Activated T-helper 1 cell treated with anti-CD3 and anti-CD28 coated beads, Interleukin-12 subunit alpha, Interleukin-12 subunit beta, Interleukin-2, Interleukin-4 antibody, amounts not matched to agents 30 ng/mL and 10 ng/mL and 1 ng/mL, durations not matched to agents 14 hours and 24 hours and 36 hours (primary cell): ENCODE measurements at regions not wholly inside any gene's neighbourhood (a gene's known extent, or its start where the extent isn't known, plus 50 kb on each side); places are given as distances from the start of the nearest gene placed in this dataset.
"Not testable (repeated sequence)": the region's sequence is repeated elsewhere in the genome, so short reads cannot be mapped to it uniquely, and the experiment has no call there.

Source experiments
- DNase-seq: peaks from one replicate; pipeline ENCODE4 v3.0.0; 2021; ENCODE audit warnings: low spot score
- H3K27ac Mint-ChIP-seq: one replicate; pipeline ENCODE4 v1.8.0; 2021; ENCODE audit warnings: mild to moderate bottlenecking, mixed read lengths
- H3K27me3 Mint-ChIP-seq: one replicate; pipeline ENCODE4 v1.8.0; 2022; ENCODE audit warnings: mild to moderate bottlenecking, moderate library complexity, mixed read lengths; ENCODE audit not compliant: insufficient read depth
- H3K36me3 Mint-ChIP-seq: one replicate; pipeline ENCODE4 v1.8.0; 2021; ENCODE audit warnings: low read depth, mixed read lengths
- H3K4me1 Mint-ChIP-seq: one replicate; pipeline ENCODE4 v1.8.0; 2021; ENCODE audit warnings: low read depth, mixed read lengths
- H3K4me3 Mint-ChIP-seq: one replicate; pipeline ENCODE4 v1.8.0; 2021; ENCODE audit warnings: mild to moderate bottlenecking, moderate library complexity, mixed read lengths
- H3K9me3 Mint-ChIP-seq: one replicate; pipeline ENCODE4 v1.8.0; 2021; ENCODE audit warnings: mixed read lengths
- intact Hi-C: fragments of 100-400 bp; cut with micrococcal nuclease; formaldehyde crosslinking; loops from one replicate; pipeline ENCODE4 v1.15.1; 2024

DNA sequence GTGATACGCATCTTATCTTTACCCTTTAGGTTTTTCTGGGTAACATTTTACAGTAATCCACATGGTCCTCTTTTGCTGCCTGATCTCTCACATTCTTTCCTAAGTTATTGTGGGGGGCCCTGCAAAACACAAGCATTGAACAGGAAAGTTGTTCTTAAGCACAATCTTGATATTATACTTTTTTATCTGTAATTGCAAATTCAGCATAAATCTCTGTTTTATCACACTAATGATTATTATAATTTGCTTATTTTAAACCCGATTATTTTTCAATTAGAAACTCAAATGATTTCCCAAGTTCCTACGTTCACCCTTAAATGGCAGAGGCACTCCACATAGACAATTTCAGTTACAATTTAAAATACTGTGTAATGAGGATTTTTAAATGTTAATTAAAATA, 386.0 kb upstream of the GYPC start:
- no peak for DNase-seq
- intact Hi-C loops = no loop called here

DNA sequence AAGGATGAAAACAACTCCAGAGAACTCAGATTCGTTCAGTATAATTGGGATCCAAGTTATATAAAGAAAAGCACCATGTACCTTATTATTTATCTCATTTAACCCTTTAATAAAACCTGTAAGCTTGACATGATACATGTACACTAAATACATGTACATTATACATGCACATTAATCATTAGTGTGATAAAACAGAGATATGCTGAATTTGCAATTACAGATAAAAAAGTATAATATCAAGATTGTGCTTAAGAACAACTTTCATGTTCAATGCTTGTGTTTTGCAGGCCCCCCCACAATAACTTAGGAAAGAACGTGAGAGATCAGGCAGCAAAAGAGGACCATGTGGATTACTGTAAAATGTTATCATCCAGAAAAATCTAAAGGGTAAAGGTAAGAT, 385.4 kb upstream of the GYPC start:
- H3K27me3 Mint-ChIP-seq = peaks cover 5% of the 10 kb centered on the region

More for the DNA sequence above, 386.0 kb upstream of the GYPC start:
- no peak overlapping the region for H3K4me3 Mint-ChIP-seq
- no peak overlapping the region for H3K27ac Mint-ChIP-seq
- H3K9me3 Mint-ChIP-seq = no peaks in the 10 kb centered on the region
- H3K36me3 Mint-ChIP-seq = no peaks in the 10 kb centered on the region
- H3K4me1 Mint-ChIP-seq = no peaks in the 10 kb centered on the region
- peaks cover 5% of the 10 kb centered on the region for H3K27me3 Mint-ChIP-seq

DNA sequence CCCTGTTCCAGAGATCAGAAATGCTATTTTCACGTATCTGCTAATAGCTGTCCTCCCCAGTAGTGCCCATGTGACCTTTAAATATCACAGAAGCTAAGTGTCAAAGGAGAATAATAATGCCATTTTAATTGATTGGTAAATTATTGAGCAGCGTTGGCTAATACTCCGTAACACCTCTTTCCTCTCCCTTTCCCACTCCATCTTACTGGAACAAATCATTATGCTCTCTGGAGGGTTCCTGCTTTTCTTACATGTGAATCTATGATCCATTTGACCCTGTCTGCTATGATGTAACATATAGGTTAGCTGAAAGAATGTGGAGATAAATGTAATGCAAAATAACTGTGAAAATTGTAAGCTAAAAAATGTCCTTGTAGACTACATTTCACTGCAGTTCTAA, 383.6 kb upstream of the GYPC start:
- no peak for DNase-seq
- intact Hi-C loops = no loop called here
- Mint-ChIP-seq H3K27me3 (peaks cover 2% of the 10 kb centered on the region), H3K36me3 (no peaks in the 10 kb centered on the region), H3K4me3 (no peak overlapping the region), H3K27ac (no peak overlapping the region), H3K4me1 (no peaks in the 10 kb centered on the region), H3K9me3 (no peaks in the 10 kb centered on the region)

More for the DNA sequence above, 385.4 kb upstream of the GYPC start:
- H3K9me3 Mint-ChIP-seq = no peaks in the 10 kb centered on the region
- H3K4me1 Mint-ChIP-seq = no peaks in the 10 kb centered on the region
- intact Hi-C loops = no loop called here
- H3K4me3 Mint-ChIP-seq = no peak overlapping the region
- no peak for DNase-seq
- H3K27ac Mint-ChIP-seq = no peak overlapping the region
- no peaks in the 10 kb centered on the region for H3K36me3 Mint-ChIP-seq

DNA sequence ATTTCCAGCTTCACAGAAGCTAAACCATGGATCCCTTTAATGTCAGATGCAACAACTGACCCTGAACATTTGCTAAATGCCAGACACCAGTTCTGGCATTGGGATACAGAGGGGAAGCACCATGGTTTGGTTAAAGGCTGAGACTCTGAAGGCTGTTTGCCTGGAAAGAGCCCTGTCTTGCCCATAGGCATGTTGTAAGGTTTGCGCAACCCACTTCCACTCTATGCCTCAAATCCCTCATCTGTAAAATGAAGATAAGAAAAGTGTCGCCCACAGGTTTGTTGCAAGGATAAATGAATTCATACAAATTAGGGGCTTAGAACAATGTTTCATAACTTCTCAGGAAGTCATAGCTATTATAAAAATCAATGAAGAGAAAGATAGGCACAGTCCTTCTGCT, 380.9 kb upstream of the GYPC start:
- no peaks in the 10 kb centered on the region for H3K36me3 Mint-ChIP-seq
- no peaks in the 10 kb centered on the region for H3K27me3 Mint-ChIP-seq
- H3K9me3 Mint-ChIP-seq = no peaks in the 10 kb centered on the region
- no peaks in the 10 kb centered on the region for H3K4me1 Mint-ChIP-seq
- no peak overlapping the region for H3K4me3 Mint-ChIP-seq
- intact Hi-C loops = no loop called here
- no peak for DNase-seq
- no peak overlapping the region for H3K27ac Mint-ChIP-seq

DNA sequence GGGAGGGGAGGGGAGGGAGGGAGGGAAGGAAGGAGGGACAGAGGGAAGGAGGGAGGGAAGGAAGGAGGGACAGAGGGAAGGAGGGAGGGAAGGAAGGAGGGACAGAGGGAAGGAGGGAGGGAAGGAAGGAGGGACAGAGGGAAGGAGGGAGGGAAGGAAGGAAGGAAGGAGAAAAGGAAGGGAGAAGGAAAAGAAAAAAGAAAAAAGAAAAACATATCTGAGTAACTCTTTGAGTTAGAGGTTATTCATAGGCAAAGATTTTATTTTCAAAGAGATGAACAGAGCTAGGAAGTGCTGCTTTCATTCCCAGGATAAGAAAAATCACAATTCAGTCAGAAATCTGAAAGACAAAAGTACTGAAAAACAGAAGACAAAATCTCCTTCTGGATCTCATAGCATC, 379.7 kb upstream of the GYPC start:
- H3K9me3 Mint-ChIP-seq, H3K4me1 Mint-ChIP-seq, intact Hi-C loops, H3K27ac Mint-ChIP-seq, H3K4me3 Mint-ChIP-seq, H3K27me3 Mint-ChIP-seq, DNase-seq, H3K36me3 Mint-ChIP-seq: not testable (repeated sequence)

DNA sequence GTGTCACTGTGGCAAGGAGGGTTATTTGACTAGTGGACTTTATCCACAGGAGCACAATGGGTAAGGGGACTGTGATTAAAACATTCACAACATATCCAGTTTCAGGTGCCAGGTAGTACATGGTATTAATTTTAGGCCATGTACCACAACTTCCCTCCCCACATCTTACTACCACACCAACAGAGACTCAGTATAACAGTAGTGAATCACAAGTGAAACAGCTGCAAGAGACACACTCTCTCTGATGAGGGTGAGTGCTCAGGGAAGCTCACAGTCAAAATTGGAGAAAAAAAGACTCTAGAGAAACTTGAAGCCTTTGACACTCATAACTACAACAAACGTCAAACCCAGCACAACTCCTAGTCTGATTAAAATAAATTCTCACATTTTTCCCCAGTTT, 367.6 kb upstream of the GYPC start:
- H3K4me1 Mint-ChIP-seq = no peaks in the 10 kb centered on the region
- DNase-seq = no peak
- intact Hi-C loops = no loop called here
- H3K4me3 Mint-ChIP-seq = no peak overlapping the region
- no peaks in the 10 kb centered on the region for H3K9me3 Mint-ChIP-seq
- no peaks in the 10 kb centered on the region for H3K36me3 Mint-ChIP-seq
- no peak overlapping the region for H3K27ac Mint-ChIP-seq
- no peaks in the 10 kb centered on the region for H3K27me3 Mint-ChIP-seq

DNA sequence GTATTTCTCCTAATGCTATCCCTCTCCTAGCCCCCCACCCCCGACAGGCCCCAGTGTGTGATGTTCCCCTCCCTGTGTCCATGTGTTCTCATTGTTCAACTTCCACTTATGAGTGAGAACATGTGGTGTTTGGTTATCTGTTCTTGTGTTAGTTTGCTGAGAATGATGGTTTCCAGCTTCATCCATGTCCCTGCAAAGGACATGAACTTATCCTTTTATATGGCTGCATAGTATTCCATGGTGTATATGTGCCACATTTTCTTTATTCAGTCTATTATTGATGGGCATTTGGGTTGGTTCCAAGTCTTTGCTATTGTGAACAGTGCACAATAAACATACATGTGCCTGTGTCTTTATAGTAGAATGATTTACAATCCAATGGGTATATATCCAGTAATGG, 362.0 kb upstream of the GYPC start:
- H3K4me3 Mint-ChIP-seq, DNase-seq, H3K27me3 Mint-ChIP-seq, H3K4me1 Mint-ChIP-seq, H3K27ac Mint-ChIP-seq, H3K9me3 Mint-ChIP-seq, H3K36me3 Mint-ChIP-seq, intact Hi-C loops: not testable (repeated sequence)

DNA sequence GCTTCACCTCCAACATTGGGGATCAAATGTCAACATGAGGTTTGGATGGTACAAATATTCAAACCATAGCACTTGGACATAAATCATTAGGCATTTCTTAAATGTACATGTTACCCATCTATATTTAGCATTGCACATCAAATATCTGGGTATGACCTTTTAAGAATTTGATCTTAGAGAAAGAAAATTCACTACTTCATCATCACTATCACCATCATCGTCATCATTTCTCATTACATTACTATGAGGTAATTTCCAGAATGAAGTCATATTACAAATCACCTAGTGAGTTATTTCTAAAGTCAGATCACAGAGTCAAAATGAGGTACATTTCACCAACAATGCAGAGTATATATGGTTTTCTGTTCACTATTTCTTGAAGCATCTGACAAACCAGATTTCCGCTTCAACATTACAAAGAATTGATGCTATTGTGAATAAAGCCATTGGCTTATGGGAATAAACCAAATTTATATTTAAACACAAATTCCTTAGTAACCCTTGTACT, 356.4 kb upstream of the GYPC start:
- Mint-ChIP-seq H3K27ac (no peak overlapping the region), H3K4me3 (no peak overlapping the region)
- intact Hi-C loops = no loop called here

DNA sequence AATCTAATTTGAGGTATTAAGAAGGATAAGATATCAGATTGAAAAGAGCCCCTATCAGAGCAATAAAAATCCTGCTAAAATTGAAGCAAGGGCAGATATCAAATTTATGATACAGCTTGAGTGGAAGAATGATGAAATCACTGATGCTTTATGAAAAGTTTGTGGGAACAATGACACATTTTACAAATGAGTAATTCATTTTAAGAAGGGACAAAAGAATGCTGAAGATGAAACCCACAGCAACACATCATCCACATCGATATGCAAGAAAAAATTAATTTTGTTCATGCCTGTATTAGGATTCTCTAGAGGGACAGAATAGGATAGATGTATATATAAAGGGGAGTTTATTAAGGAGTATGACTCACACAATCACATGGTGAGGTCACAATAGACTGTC, 355.6 kb upstream of the GYPC start:
- H3K27me3 Mint-ChIP-seq = no peaks in the 10 kb centered on the region
- DNase-seq = no peak
- intact Hi-C loops = no loop called here
- H3K27ac Mint-ChIP-seq = no peak overlapping the region
- H3K4me1 Mint-ChIP-seq = no peaks in the 10 kb centered on the region
- no peak overlapping the region for H3K4me3 Mint-ChIP-seq
- H3K9me3 Mint-ChIP-seq = no peaks in the 10 kb centered on the region
- no peaks in the 10 kb centered on the region for H3K36me3 Mint-ChIP-seq

More for the DNA sequence above, 356.4 kb upstream of the GYPC start:
- Mint-ChIP-seq H3K36me3 (no peaks in the 10 kb centered on the region), H3K27me3 (no peaks in the 10 kb centered on the region), H3K4me1 (no peaks in the 10 kb centered on the region), H3K9me3 (no peaks in the 10 kb centered on the region)
- no peak for DNase-seq

DNA sequence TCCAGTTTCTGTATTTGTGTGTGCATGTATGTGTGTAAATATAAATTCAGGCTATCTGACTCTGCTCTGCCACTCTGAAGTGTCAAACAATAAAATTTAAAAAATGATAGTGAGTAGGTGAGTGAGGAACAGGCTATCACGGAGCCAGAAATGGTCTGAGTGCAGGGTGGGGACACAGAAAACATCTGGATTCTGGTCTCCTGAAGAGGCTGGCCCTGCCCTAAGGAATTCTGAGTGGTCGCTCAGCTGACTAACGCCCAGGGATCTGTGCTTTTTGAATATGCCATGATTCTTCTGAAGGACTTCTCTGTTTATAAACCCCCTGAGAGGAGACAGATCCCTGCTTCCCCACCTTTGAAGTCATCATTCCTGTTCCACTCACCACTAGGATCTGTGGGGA, 353.9 kb upstream of the GYPC start:
- Mint-ChIP-seq H3K4me3 (no peak overlapping the region), H3K9me3 (no peaks in the 10 kb centered on the region), H3K4me1 (no peaks in the 10 kb centered on the region), H3K27ac (no peak overlapping the region), H3K27me3 (no peaks in the 10 kb centered on the region), H3K36me3 (no peaks in the 10 kb centered on the region)
- no peak for DNase-seq
- intact Hi-C loops = no loop called here

DNA sequence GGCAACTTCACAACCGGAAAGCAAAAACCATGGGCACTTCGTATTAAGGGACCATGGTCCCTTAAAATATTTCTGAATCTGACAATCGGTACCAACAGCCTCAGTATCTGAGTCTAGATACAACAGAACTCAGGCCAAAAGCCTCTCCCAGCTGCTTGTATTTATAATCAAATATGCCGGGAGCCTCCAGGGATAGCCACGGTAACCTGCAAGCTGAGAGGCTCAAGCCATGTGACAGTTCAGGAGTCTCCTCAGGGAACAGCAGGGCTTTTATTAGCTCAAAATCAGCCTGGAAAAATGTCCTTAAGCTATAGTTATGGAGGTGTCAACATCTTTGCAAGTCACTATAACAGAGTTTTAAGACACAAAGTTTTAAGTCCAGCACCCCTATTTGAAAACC, 352.8 kb upstream of the GYPC start:
- no peaks in the 10 kb centered on the region for H3K27me3 Mint-ChIP-seq
- no peaks in the 10 kb centered on the region for H3K9me3 Mint-ChIP-seq
- no peaks in the 10 kb centered on the region for H3K36me3 Mint-ChIP-seq
- intact Hi-C loops = no loop called here
- DNase-seq = no peak
- no peak overlapping the region for H3K27ac Mint-ChIP-seq
- H3K4me3 Mint-ChIP-seq = no peak overlapping the region
- no peaks in the 10 kb centered on the region for H3K4me1 Mint-ChIP-seq

DNA sequence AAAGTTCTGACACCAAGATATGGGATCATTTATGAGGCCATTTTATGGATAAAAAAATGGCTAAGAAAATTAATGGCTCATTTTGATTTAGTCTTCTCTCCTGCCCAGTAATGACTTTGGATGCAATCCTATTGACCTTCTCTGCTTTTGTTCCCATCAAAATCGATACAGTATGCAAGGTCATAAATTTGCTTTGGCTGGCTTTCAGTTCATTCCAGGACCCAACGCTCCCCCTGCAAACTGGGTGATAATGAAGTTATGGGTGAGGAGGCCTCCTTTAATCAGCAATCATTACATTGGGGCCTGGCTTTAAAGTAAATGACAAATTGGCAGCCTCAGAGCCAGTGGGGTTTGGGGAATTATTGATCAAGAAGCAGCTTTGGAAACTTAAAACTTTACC, 351.8 kb upstream of the GYPC start:
- H3K9me3 Mint-ChIP-seq = no peaks in the 10 kb centered on the region
- H3K27me3 Mint-ChIP-seq = no peaks in the 10 kb centered on the region
- no peak overlapping the region for H3K4me3 Mint-ChIP-seq
- no peak for DNase-seq
- H3K27ac Mint-ChIP-seq = no peak overlapping the region
- intact Hi-C loops = no loop called here
- H3K4me1 Mint-ChIP-seq = no peaks in the 10 kb centered on the region
- H3K36me3 Mint-ChIP-seq = no peaks in the 10 kb centered on the region

DNA sequence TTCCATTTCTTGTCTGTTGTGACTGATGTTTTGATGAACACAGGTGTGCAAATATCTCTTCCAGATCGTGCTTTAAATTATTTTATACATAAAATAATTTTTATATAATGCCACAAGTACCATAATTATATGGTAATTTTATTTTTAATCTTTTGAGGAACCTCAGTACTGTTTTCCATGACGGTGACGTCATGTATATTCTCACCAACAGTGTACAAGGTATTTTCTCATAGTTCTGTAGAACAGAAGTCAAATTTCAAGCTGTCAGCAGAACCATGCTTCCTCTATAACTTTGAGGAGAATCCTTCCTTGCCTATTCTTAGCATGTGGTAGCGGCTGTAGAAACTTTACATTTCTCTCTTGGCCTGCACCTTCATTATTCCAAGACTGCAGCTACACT, 349.4 kb upstream of the GYPC start:
- Mint-ChIP-seq H3K27me3 (no peaks in the 10 kb centered on the region), H3K36me3 (no peaks in the 10 kb centered on the region), H3K27ac (no peak overlapping the region), H3K9me3 (no peaks in the 10 kb centered on the region), H3K4me3 (no peak overlapping the region), H3K4me1 (no peaks in the 10 kb centered on the region)
- intact Hi-C loops = no loop called here
- DNase-seq = no peak

DNA sequence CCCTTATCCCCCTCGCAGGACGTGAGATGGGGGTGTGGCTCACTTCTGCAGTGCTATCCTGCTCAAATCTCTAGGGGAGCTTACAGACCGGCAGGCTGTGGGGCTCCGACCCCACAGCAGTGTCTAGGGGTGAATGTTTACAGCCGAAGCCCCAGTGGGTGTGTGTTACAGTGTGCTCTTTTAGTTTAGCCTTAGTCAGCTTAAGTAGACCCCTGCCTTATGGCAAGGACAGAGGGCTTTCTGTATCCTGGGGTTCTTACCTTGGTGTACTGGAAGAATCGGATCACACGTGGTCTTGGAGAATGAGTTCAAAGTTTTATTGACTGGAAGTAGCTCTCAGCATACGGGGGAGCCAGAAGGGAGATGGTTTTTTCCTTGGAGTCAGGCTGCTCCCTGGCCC, 348.2 kb upstream of the GYPC start:
- DNase-seq = no peak
- intact Hi-C loops = no loop called here
- no peaks in the 10 kb centered on the region for H3K27me3 Mint-ChIP-seq
- H3K27ac Mint-ChIP-seq = no peak overlapping the region
- no peak overlapping the region for H3K4me3 Mint-ChIP-seq
- H3K36me3 Mint-ChIP-seq = no peaks in the 10 kb centered on the region
- H3K4me1 Mint-ChIP-seq = no peaks in the 10 kb centered on the region
- no peaks in the 10 kb centered on the region for H3K9me3 Mint-ChIP-seq
